Sigmoid colon (tissue), 6 donors: ENCODE measurements at regions not wholly inside any gene's neighbourhood (a gene's known extent, or its start where the extent isn't known, plus 50 kb on each side); places are given as distances from the start of the nearest gene placed in this dataset.
A peak's percentile ranks its signal among the peaks of the same experiment; 100 is the strongest.

ENCODE experiments used
- DNase-seq: peaks from one replicate; pipeline ENCODE4 v3.0.0-alpha.2; 2019
- H3K27ac ChIP-seq, 4 donors: fragments of 200-600 bp; sonication (generic); one replicate each; pipeline ENCODE4 v1.5.1; 2016 to 2019; ENCODE audit warnings: mild to moderate bottlenecking in 1 of 4
- H3K27me3 ChIP-seq, 3 donors: fragments of 200-600 bp; sonication (generic); one replicate each; pipeline ENCODE4 v1.5.1; 2019; ENCODE audit warnings: mild to moderate bottlenecking in 1 of 3
- H3K36me3 ChIP-seq, 4 donors: fragments of 200-600 bp; sonication (generic); one replicate each; pipeline ENCODE4 v1.5.1; 2016 to 2019
- H3K4me1 ChIP-seq, 4 donors: fragments of 200-600 bp; sonication (generic); one replicate each; pipeline ENCODE4 v1.5.1; 2017 to 2019
- H3K4me3 ChIP-seq, 4 donors: fragments of 200-600 bp; sonication (generic); one replicate each; pipeline ENCODE4 v1.5.1; 2017 to 2019; ENCODE audit warnings: mild to moderate bottlenecking in 2 of 4, moderate library complexity in 1 of 4
- H3K9me3 ChIP-seq, 4 donors: fragments of 200-600 bp in 3 of 4; sonication (generic) in 3 of 4; one replicate each; pipeline versions ENCODE4 v1.5.1 to v1.6.1; 2013 to 2019
- EP300 ChIP-seq, 4 donors: sonication (generic); formaldehyde crosslinking; IDR thresholded peaks; one replicate each; pipeline ENCODE4 v1.6.1; 2017; ENCODE audit warnings: antibody characterized with exemption in 4 of 4
- POLR2A ChIP-seq, 2 donors: fragments of 450-650 bp; IDR thresholded peaks; one replicate each; pipeline ENCODE4 v1.6.1; 2016; ENCODE audit warnings: antibody characterized with exemption in 2 of 2, mild to moderate bottlenecking in 2 of 2, moderate library complexity in 2 of 2
- POLR2AphosphoS5 ChIP-seq, 4 donors: sonication (generic); formaldehyde crosslinking; IDR thresholded peaks; one replicate each; pipeline ENCODE4 v1.6.1; 2017; ENCODE audit warnings: antibody characterized with exemption in 4 of 4
- WGBS, 2 donors: extraction: QIAGEN DNeasy Blood & Tissue Kit; methylation state at CpG; one replicate each; pipeline ENCODE4 v1.1.7; 2013; 5-methylcytosine and 5-hydroxymethylcytosine counted together
- intact Hi-C: fragments of 100-400 bp; cut with DNase I; formaldehyde crosslinking; loops from one replicate; pipeline ENCODE4 v1.15.1; 2023
- TF ChIP-seq, protein P1 (sequence below), 4 experiments: fragments of 450-650 bp in 3 of 4; fragments of 200-600 bp in 1 of 4; IDR thresholded peaks; one replicate each; pipeline ENCODE4 v1.5.1; 2016 to 2019; ENCODE audit warnings: antibody characterized with exemption in 4 of 4, mild to moderate bottlenecking in 3 of 4, moderate library complexity in 2 of 4
- donor health status: healthy with polysubstance abuse.
- donor health status: healthy.

- H3K27me3 ChIP-seq, result no peaks in the 10 kb centered on the region
- intact Hi-C loops, result no loop called here
- TF ChIP-seq POLR2A (IDR thresholded peaks at IDR 0.05), result no peak
- TF ChIP-seq, protein P1, sequence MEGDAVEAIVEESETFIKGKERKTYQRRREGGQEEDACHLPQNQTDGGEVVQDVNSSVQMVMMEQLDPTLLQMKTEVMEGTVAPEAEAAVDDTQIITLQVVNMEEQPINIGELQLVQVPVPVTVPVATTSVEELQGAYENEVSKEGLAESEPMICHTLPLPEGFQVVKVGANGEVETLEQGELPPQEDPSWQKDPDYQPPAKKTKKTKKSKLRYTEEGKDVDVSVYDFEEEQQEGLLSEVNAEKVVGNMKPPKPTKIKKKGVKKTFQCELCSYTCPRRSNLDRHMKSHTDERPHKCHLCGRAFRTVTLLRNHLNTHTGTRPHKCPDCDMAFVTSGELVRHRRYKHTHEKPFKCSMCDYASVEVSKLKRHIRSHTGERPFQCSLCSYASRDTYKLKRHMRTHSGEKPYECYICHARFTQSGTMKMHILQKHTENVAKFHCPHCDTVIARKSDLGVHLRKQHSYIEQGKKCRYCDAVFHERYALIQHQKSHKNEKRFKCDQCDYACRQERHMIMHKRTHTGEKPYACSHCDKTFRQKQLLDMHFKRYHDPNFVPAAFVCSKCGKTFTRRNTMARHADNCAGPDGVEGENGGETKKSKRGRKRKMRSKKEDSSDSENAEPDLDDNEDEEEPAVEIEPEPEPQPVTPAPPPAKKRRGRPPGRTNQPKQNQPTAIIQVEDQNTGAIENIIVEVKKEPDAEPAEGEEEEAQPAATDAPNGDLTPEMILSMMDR (IDR thresholded peaks at IDR 0.05), result no peak
- no peak for TF ChIP-seq POLR2AphosphoS5 (IDR thresholded peaks at IDR 0.05)
- TF ChIP-seq EP300 (IDR thresholded peaks at IDR 0.05), result no peak
Observed at GRCh38 chr12:81888106-81888740, 129.1 kb upstream of the PPFIA2 start.

GRCh38 chr12:81874586-81874985, 115.4 kb upstream of the PPFIA2 start:
- intact Hi-C loops, result no loop called here
- WGBS, 2 donors, result 3 to 8% methylated on average over 2 of the region's 2 CpGs
- TF ChIP-seq, protein P1 (IDR thresholded peaks at IDR 0.05), result no peak
- TF ChIP-seq POLR2AphosphoS5 (IDR thresholded peaks at IDR 0.05) (no peak), EP300 (IDR thresholded peaks at IDR 0.05) (no peak), POLR2A (IDR thresholded peaks at IDR 0.05) (no peak)
- Histone ChIP-seq H3K9me3 (no peaks in the 10 kb centered on the region), H3K4me1 (no peaks in the 10 kb centered on the region), H3K27me3 (no peaks in the 10 kb centered on the region), H3K36me3 (no peaks in the 10 kb centered on the region), H3K27ac (no peak overlapping the region), H3K4me3 (no peak overlapping the region)
- no peak for DNase-seq

More at GRCh38 chr12:81888106-81888740, 129.1 kb upstream of the PPFIA2 start:
- Histone ChIP-seq H3K9me3 (no peaks in the 10 kb centered on the region), H3K4me3 (no peak overlapping the region), H3K4me1 (peaks cover 0 to 4% (median 2%) of the 10 kb centered on the region in 4 donors), H3K36me3 (no peaks in the 10 kb centered on the region), H3K27ac (peak overlapping the region in 1 of 4 donors; percentile 38)
- no peak for DNase-seq

DNA sequence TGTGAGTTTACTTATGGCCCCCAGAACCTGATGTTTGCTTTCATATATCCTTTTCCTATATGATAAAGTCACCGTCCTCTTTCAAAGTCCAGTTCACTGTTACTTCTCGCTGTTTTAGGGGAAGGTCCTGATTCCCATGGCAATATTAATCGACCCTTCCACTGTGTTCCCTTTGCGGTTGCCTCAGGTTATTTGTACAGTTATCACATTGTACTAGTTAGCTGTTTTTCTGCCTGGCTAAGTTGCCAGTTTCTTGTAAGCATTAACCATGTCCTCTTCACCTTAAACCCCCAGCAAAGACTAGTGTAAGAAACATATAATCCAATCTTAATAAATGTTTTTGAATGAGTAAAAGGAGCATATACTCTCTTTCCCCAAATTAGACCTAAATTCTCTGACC, 115.0 kb upstream of the PPFIA2 start:
- no peak for DNase-seq
- Histone ChIP-seq H3K4me3 (no peak overlapping the region), H3K27ac (no peak overlapping the region), H3K4me1 (no peaks in the 10 kb centered on the region), H3K27me3 (no peaks in the 10 kb centered on the region), H3K36me3 (no peaks in the 10 kb centered on the region), H3K9me3 (no peaks in the 10 kb centered on the region)
- 61 to 79% methylated on average over 4 of the region's 4 CpGs for WGBS, 2 donors
- intact Hi-C loops, result no loop called here
- no peak for TF ChIP-seq POLR2A (IDR thresholded peaks at IDR 0.05)
- no peak for TF ChIP-seq EP300 (IDR thresholded peaks at IDR 0.05)
- TF ChIP-seq POLR2AphosphoS5 (IDR thresholded peaks at IDR 0.05), result no peak
- TF ChIP-seq, protein P1 (IDR thresholded peaks at IDR 0.05), result no peak

GRCh38 chr12:81872400-81872799, 113.2 kb upstream of the PPFIA2 start:
- intact Hi-C loops, result no loop called here
- Histone ChIP-seq H3K4me3 (no peak overlapping the region), H3K36me3 (no peaks in the 10 kb centered on the region), H3K9me3 (no peaks in the 10 kb centered on the region), H3K4me1 (no peaks in the 10 kb centered on the region), H3K27me3 (no peaks in the 10 kb centered on the region), H3K27ac (no peak overlapping the region)
- no peak for TF ChIP-seq POLR2AphosphoS5 (IDR thresholded peaks at IDR 0.05)
- TF ChIP-seq, protein P1 (IDR thresholded peaks at IDR 0.05), result no peak
- TF ChIP-seq POLR2A (IDR thresholded peaks at IDR 0.05), result no peak
- no peak for TF ChIP-seq EP300 (IDR thresholded peaks at IDR 0.05)
- WGBS, 2 donors, result 20 to 48% methylated on average over 1 of the region's 1 CpG
- no peak for DNase-seq

- WGBS, 2 donors, result 75% methylated on average over 1 of the region's 1 CpG
- no peaks in the 10 kb centered on the region for H3K27me3 ChIP-seq
- no peak overlapping the region for H3K4me3 ChIP-seq
- H3K36me3 ChIP-seq, result no peaks in the 10 kb centered on the region
- H3K4me1 ChIP-seq, result no peaks in the 10 kb centered on the region
- no peaks in the 10 kb centered on the region for H3K9me3 ChIP-seq
- intact Hi-C loops, result no loop called here
- DNase-seq, result no peak
- no peak overlapping the region for H3K27ac ChIP-seq
- TF ChIP-seq POLR2AphosphoS5 (IDR thresholded peaks at IDR 0.05) (no peak), POLR2A (IDR thresholded peaks at IDR 0.05) (no peak), EP300 (IDR thresholded peaks at IDR 0.05) (no peak)
- TF ChIP-seq, protein P1 (IDR thresholded peaks at IDR 0.05), result no peak
Observed at GRCh38 chr12:81866081-81866480, 106.9 kb upstream of the PPFIA2 start.
